OCI-LY7 (cell line): ENCODE measurements at regions not wholly inside any gene's neighbourhood (a gene's known extent, or its start where the extent isn't known, plus 50 kb on each side); places are given as distances from the start of the nearest gene placed in this dataset.

Experiments used
- EZH2phosphoT487 ChIP-seq: fragments of 200-600 bp; sonication (generic); IDR thresholded peaks from 2 replicates; pipeline ENCODE4 v1.6.1; 2018; ENCODE audit warnings: low read depth, borderline replicate concordance, mild to moderate bottlenecking, mixed run types, antibody characterized with exemption, low read length, moderate library complexity, mixed read lengths
- TF ChIP-seq, protein P1 (sequence below): fragments of 200-600 bp; sonication (generic); conservative IDR thresholded peaks from 2 replicates; pipeline ENCODE4 v1.5.1; 2014; ENCODE audit warnings: mild to moderate bottlenecking, antibody characterized with exemption, low read length, moderate library complexity, mixed read lengths

DNA sequence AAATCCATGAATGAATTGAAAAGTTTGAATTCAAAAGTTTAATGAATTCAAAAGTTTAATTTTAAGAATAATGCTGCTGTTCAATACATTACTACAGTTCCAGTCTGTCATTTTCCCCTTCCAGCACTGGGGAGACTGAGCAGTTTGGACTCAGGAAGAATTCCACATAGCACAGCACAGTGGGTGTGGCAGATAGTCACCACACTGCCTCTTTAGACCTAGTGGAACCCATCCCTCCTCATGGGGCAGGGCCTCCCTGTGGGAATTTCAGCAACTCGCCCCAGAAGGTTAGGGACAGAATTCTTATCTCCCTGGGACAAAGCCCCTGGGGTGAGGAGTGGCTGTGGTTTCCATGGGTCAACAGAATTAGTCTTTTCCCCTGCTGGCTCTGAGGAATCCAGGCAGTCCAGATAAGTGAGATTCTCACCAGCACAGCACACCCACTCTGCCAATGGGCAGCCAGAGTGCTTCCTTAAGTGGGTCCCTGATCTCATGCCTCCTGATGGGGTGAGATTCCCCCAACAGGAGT is 442.0 kb upstream of the SYT4 start:
- TF ChIP-seq, protein P1, sequence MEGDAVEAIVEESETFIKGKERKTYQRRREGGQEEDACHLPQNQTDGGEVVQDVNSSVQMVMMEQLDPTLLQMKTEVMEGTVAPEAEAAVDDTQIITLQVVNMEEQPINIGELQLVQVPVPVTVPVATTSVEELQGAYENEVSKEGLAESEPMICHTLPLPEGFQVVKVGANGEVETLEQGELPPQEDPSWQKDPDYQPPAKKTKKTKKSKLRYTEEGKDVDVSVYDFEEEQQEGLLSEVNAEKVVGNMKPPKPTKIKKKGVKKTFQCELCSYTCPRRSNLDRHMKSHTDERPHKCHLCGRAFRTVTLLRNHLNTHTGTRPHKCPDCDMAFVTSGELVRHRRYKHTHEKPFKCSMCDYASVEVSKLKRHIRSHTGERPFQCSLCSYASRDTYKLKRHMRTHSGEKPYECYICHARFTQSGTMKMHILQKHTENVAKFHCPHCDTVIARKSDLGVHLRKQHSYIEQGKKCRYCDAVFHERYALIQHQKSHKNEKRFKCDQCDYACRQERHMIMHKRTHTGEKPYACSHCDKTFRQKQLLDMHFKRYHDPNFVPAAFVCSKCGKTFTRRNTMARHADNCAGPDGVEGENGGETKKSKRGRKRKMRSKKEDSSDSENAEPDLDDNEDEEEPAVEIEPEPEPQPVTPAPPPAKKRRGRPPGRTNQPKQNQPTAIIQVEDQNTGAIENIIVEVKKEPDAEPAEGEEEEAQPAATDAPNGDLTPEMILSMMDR, result no peak
- TF ChIP-seq EZH2phosphoT487, result no peak
